ENCODE measurements at regions not wholly inside any gene's neighbourhood (a gene's known extent, or its start where the extent isn't known, plus 50 kb on each side); places are given as distances from the start of the nearest gene placed in this dataset.

DNA sequence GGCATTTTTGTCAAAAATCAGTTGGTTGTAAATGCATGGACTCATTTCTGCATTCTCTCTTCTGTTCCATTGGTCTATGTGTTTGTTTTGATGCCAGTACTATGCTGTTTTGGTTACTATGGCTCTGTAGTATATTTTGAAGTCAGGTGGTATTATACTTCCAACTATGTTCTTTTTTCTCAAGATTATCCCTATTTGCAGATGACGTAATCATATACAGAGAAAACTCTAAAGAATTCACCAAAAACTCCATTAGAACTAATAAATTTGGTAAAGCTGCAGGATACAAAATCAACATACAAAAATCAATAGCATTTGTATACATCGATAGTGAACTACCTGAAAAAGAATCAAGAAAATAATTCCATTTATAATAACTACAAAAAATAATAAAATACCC is 253.1 kb upstream of the NEGR1 start:
- 73 to 86% (median 83%) methylated on average over 2 of the region's 2 CpGs for WGBS, 4 donors
- Histone ChIP-seq H3K4me3 (no peak overlapping the region), H3K4me1 (no peaks in the 10 kb centered on the region), H3K27ac (no peak overlapping the region), H3K36me3 (no peaks in the 10 kb centered on the region), H3K9me3 (peaks cover 0 to 5% (median 2%) of the 10 kb centered on the region in 12 donors), H3K27me3 (no peaks in the 10 kb centered on the region)
- no peak for DNase-seq
- no peak for TF ChIP-seq POLR2A (IDR thresholded peaks at IDR 0.05)
- TF ChIP-seq, protein P1, sequence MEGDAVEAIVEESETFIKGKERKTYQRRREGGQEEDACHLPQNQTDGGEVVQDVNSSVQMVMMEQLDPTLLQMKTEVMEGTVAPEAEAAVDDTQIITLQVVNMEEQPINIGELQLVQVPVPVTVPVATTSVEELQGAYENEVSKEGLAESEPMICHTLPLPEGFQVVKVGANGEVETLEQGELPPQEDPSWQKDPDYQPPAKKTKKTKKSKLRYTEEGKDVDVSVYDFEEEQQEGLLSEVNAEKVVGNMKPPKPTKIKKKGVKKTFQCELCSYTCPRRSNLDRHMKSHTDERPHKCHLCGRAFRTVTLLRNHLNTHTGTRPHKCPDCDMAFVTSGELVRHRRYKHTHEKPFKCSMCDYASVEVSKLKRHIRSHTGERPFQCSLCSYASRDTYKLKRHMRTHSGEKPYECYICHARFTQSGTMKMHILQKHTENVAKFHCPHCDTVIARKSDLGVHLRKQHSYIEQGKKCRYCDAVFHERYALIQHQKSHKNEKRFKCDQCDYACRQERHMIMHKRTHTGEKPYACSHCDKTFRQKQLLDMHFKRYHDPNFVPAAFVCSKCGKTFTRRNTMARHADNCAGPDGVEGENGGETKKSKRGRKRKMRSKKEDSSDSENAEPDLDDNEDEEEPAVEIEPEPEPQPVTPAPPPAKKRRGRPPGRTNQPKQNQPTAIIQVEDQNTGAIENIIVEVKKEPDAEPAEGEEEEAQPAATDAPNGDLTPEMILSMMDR (IDR thresholded peaks at IDR 0.05), result no peak
- ATAC-seq, result no peak
- intact Hi-C loops (cut with DNase I), result no loop called here

DNA sequence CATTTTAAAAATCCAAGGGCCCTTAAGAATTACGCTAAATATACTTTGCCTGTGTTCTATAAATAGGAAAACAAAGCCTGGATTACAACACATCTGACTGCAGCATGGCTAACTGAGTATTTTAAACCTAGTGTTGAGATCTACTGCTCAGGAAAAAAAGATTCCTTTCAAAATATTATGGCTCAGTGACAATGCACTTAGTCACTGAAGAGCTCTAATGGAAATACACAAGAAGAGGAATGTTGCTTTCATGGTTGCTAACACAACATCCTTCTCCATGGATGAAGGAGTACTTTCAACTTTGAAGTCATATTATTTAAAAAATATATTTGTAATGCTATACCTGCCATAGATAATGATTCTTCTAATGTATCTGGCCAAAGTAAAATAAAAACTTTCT is 248.3 kb upstream of the NEGR1 start:
- no peaks in the 10 kb centered on the region for H3K36me3 ChIP-seq
- H3K4me3 ChIP-seq, result no peak overlapping the region
- H3K4me1 ChIP-seq, result no peaks in the 10 kb centered on the region
- H3K9me3 ChIP-seq, result peaks cover 0 to 9% (median 3%) of the 10 kb centered on the region in 12 donors
- H3K27ac ChIP-seq, result no peak overlapping the region
- TF ChIP-seq POLR2A (IDR thresholded peaks at IDR 0.05), result no peak
- TF ChIP-seq, protein P1 (IDR thresholded peaks at IDR 0.05), result no peak
- ATAC-seq (no peak), DNase-seq (no peak)
- no peaks in the 10 kb centered on the region for H3K27me3 ChIP-seq
- intact Hi-C loops (cut with DNase I), result no loop called here
- WGBS, 4 donors, result 55 to 75% (median 70%) methylated on average over 1 of the region's 1 CpG

DNA sequence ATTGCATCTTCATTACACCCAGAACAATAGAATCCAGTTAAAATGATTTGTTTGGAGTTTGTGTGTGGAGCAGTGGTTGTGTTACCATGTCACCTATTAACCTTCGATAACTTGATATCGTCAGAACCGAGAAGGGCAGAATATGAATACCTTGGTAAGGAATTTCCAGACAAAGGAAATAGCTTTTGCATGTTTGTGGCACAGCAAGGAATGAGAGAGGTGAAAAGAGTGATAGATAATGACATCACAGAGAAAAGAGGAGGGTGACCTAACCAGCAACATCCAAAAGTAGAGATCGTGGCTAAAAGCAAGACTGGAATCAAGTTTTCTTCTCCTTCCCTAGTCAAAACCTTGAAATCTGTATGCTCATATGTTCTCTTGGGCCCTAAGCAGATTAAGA is 244.6 kb upstream of the NEGR1 start:
- TF ChIP-seq, protein P1 (IDR thresholded peaks at IDR 0.05), result no peak
- TF ChIP-seq POLR2A (IDR thresholded peaks at IDR 0.05), result no peak
- Histone ChIP-seq H3K36me3 (no peaks in the 10 kb centered on the region), H3K9me3 (peaks cover 0 to 9% (median 3%) of the 10 kb centered on the region in 12 donors), H3K4me1 (no peaks in the 10 kb centered on the region), H3K4me3 (no peak overlapping the region), H3K27me3 (no peaks in the 10 kb centered on the region), H3K27ac (no peak overlapping the region)
- DNase-seq (no peak), ATAC-seq (no peak)
- intact Hi-C loops (cut with DNase I), result no loop called here
- WGBS, 4 donors, result 63 to 87% (median 83%) methylated on average over 4 of the region's 4 CpGs

- no peak overlapping the region for H3K4me3 ChIP-seq
- H3K36me3 ChIP-seq, result no peaks in the 10 kb centered on the region
- no peak overlapping the region for H3K27ac ChIP-seq
- intact Hi-C loops (cut with DNase I), result no loop called here
- TF ChIP-seq POLR2A (IDR thresholded peaks at IDR 0.05), result no peak
- TF ChIP-seq, protein P1 (IDR thresholded peaks at IDR 0.05), result no peak
- no peak for DNase-seq
- H3K27me3 ChIP-seq, result no peaks in the 10 kb centered on the region
- no peak for ATAC-seq
- H3K4me1 ChIP-seq, result no peaks in the 10 kb centered on the region
- H3K9me3 ChIP-seq, result no peaks in the 10 kb centered on the region
Measured at GRCh38 chr1:72524021-72524420, 241.7 kb upstream of the NEGR1 start.

Measured in heart left ventricle (tissue), 16 donors.